ENCODE measurements at regions not wholly inside any gene's neighbourhood (a gene's known extent, or its start where the extent isn't known, plus 50 kb on each side); places are given as distances from the start of the nearest gene placed in this dataset.

GRCh38 chr6:80548532-80548931, 442.1 kb downstream of the BCKDHB start:
- no peak for TF ChIP-seq POLR2A (IDR thresholded peaks at IDR 0.05)
- TF ChIP-seq CTCF (IDR thresholded peaks at IDR 0.05): no peak
- no peak for TF ChIP-seq POLR2AphosphoS5 (IDR thresholded peaks at IDR 0.05)

Measured in prostate gland (tissue), 2 donors.